ENCODE measurements at regions not wholly inside any gene's neighbourhood (a gene's known extent, or its start where the extent isn't known, plus 50 kb on each side); places are given as distances from the start of the nearest gene placed in this dataset.

GRCh38 chr2:35978218-35978617 is 377.4 kb upstream of the CRIM1 start:
- no peak overlapping the region for H3K4me3 ChIP-seq (ENCODE audit: low read depth, low read length)
- no peak for DNase-seq (ENCODE audit: low read depth, low spot score)
- TF ChIP-seq, protein P1, sequence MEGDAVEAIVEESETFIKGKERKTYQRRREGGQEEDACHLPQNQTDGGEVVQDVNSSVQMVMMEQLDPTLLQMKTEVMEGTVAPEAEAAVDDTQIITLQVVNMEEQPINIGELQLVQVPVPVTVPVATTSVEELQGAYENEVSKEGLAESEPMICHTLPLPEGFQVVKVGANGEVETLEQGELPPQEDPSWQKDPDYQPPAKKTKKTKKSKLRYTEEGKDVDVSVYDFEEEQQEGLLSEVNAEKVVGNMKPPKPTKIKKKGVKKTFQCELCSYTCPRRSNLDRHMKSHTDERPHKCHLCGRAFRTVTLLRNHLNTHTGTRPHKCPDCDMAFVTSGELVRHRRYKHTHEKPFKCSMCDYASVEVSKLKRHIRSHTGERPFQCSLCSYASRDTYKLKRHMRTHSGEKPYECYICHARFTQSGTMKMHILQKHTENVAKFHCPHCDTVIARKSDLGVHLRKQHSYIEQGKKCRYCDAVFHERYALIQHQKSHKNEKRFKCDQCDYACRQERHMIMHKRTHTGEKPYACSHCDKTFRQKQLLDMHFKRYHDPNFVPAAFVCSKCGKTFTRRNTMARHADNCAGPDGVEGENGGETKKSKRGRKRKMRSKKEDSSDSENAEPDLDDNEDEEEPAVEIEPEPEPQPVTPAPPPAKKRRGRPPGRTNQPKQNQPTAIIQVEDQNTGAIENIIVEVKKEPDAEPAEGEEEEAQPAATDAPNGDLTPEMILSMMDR (IDR thresholded peaks at IDR 0.05; ENCODE audit: insufficient read depth, low read length, missing control alignments), result no peak
- ChIA-PET CTCF (no interaction called here), POLR2A (no interaction called here)

GRCh38 chr2:35976611-35977010 is 379.0 kb upstream of the CRIM1 start:
- POLR2A ChIA-PET, result no interaction called here
- TF ChIP-seq, protein P1 (IDR thresholded peaks at IDR 0.05; ENCODE audit: insufficient read depth, low read length, missing control alignments), result no peak
- CTCF ChIA-PET, result interaction anchor here (1.0 kb wide), 2 partner anchors 347 to 376 kb away, joined by 4 read pairs; no protein-coding TSS in a partner anchor
- H3K4me3 ChIP-seq (ENCODE audit: low read depth, low read length), result no peak overlapping the region
- DNase-seq (ENCODE audit: low read depth, low spot score), result no peak

DNA sequence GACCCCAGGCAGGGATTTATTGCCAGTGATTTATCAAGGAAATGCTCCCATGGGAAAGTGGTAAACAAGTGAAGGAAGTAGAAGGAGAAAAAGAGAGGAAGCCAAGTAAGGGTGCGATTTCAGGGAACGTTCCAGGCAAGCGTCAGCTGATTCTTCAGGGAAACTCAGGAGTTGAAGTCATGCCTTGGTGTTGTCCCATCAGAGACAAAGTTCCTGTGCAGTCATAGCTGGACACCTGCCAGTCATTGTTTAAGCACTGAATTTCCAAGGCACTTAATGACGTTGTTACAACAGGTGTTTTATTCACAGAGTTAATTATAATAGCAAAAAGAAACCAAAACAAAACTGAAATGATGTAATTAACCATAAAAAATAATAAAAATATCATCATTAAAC is 381.8 kb upstream of the CRIM1 start:
- TF ChIP-seq, protein P1 (IDR thresholded peaks at IDR 0.05; ENCODE audit: insufficient read depth, low read length, missing control alignments), result no peak
- no peak for DNase-seq (ENCODE audit: low read depth, low spot score)
- ChIA-PET POLR2A (no interaction called here), CTCF (interaction anchor here (0.7 to 3.7 kb wide), 5 partner anchors 10 to 379 kb away, joined by 3 to 13 read pairs (median 4); no protein-coding TSS in a partner anchor)
- no peak overlapping the region for H3K4me3 ChIP-seq (ENCODE audit: low read depth, low read length)

GRCh38 chr2:35973132-35973736 is 382.3 kb upstream of the CRIM1 start:
- POLR2A ChIA-PET, result no interaction called here
- CTCF ChIA-PET, result interaction anchor here (0.7 to 3.7 kb wide), 6 partner anchors 10 to 379 kb away, joined by 3 to 13 read pairs (median 4); no protein-coding TSS in a partner anchor
- TF ChIP-seq, protein P1 (IDR thresholded peaks at IDR 0.05; ENCODE audit: insufficient read depth, low read length, missing control alignments), result peak; percentile 56
- DNase-seq (ENCODE audit: low read depth, low spot score), result no peak
- no peak overlapping the region for H3K4me3 ChIP-seq (ENCODE audit: low read depth, low read length)

GRCh38 chr2:35963824-35964223 is 391.8 kb upstream of the CRIM1 start:
- TF ChIP-seq, protein P1 (IDR thresholded peaks at IDR 0.05; ENCODE audit: insufficient read depth, low read length, missing control alignments), result no peak
- CTCF ChIA-PET, result interaction anchor here (3.0 kb wide), 1 partner anchor 9 kb away, joined by 13 read pairs; no protein-coding TSS in a partner anchor
- POLR2A ChIA-PET, result no interaction called here

DNA sequence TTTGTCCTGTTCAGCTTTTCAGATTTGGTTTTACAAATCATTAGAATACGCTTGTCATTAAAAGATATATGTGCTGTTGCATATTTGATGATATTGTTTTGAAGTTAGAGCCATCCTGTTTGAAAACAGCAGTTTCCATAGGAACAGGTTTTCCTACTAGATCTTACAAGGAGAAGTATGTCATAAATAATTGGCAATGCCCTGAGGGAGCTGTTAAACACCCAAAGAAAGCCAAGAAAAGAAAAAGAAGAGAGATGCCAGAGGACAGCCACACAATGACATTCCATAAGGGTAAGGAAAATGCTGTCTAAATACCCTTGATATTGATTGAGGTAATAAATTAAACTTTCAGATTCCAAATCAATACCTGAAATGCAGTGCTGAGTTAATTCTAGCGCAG is 392.2 kb upstream of the CRIM1 start:
- ChIA-PET CTCF (interaction anchor here (3.0 kb wide), 1 partner anchor 9 kb away, joined by 13 read pairs; no protein-coding TSS in a partner anchor), POLR2A (no interaction called here)
- DNase-seq (ENCODE audit: low read depth, low spot score), result no peak
- H3K4me3 ChIP-seq (ENCODE audit: low read depth, low read length), result no peak overlapping the region
- TF ChIP-seq, protein P1 (IDR thresholded peaks at IDR 0.05; ENCODE audit: insufficient read depth, low read length, missing control alignments), result no peak

More at GRCh38 chr2:35963824-35964223, 391.8 kb upstream of the CRIM1 start:
- H3K4me3 ChIP-seq (ENCODE audit: low read depth, low read length), result no peak overlapping the region
- DNase-seq (ENCODE audit: low read depth, low spot score), result no peak

Measured in AG04449 (cell line).